Caco-2 (cell line): ENCODE measurements at regions not wholly inside any gene's neighbourhood (a gene's known extent, or its start where the extent isn't known, plus 50 kb on each side); places are given as distances from the start of the nearest gene placed in this dataset.

ENCODE experiments used
- BruUV-seq: library from RNA; stranded (reverse); fragments of 400-500 nt; replicated peaks from 2 replicates; lab custom pipeline; 2021; lab: Mats Ljungman, UMichigan
- CTCF ChIA-PET: fragments of 300-600 bp; sonication (Branson Sonifier 250); formaldehyde crosslinking; loops from one replicate; lab custom pipeline; 2022; ENCODE audit warnings: antibody characterized with exemption; lab: Charles Lee
- POLR2A ChIA-PET: fragments of 300-600 bp; sonication (Branson Sonifier 250); formaldehyde crosslinking; loops from one replicate; lab custom pipeline; 2022; ENCODE audit warnings: antibody characterized with exemption; lab: Charles Lee
- DNase-seq, 2 experiments: peaks; one replicate each; pipeline versions ENCODE4 v3.0.0 to v3.0.0-alpha.2; 2020 to 2022
- H3K27me3 ChIP-seq: replicated peaks from 2 replicates; pipeline ENCODE4 v1.6.0; 2011; ENCODE audit warnings: low read length; ENCODE audit not compliant: control insufficient read depth, insufficient read depth
- H3K36me3 ChIP-seq: 2 replicates; pipeline ENCODE4 v1.5.1; 2011; ENCODE audit warnings: low read length; ENCODE audit not compliant: control insufficient read depth, insufficient read depth
- H3K4me1 ChIP-seq: fragments of 250-450 bp; sonication (Bioruptor Pico); 2 replicates; pipeline ENCODE4 v1.5.1; 2020; ENCODE audit warnings: mild to moderate bottlenecking
- H3K4me3 ChIP-seq: 2 replicates; pipeline ENCODE4 v1.5.1; 2011; ENCODE audit warnings: low read depth, mild to moderate bottlenecking, control low read depth, low read length
- H3K9me3 ChIP-seq: fragments of 250-450 bp; sonication (Bioruptor Pico); 2 replicates; pipeline ENCODE4 v1.5.1; 2020; ENCODE audit warnings: mild to moderate bottlenecking, moderate library complexity
- H3K27ac Mint-ChIP-seq: one replicate; pipeline ENCODE4 v1.8.0; 2022; ENCODE audit warnings: mixed read lengths; ENCODE audit not compliant: unreplicated experiment
- H3K27me3 Mint-ChIP-seq: one replicate; pipeline ENCODE4 v1.8.0; 2022; ENCODE audit warnings: mixed read lengths; ENCODE audit not compliant: insufficient read depth, unreplicated experiment
- H3K36me3 Mint-ChIP-seq: one replicate; pipeline ENCODE4 v1.8.0; 2022; ENCODE audit warnings: mild to moderate bottlenecking, mixed read lengths; ENCODE audit not compliant: insufficient read depth, unreplicated experiment
- H3K4me1 Mint-ChIP-seq: one replicate; pipeline ENCODE4 v1.8.0; 2022; ENCODE audit warnings: low read depth, mixed read lengths; ENCODE audit not compliant: unreplicated experiment
- H3K4me3 Mint-ChIP-seq: one replicate; pipeline ENCODE4 v1.8.0; 2022; ENCODE audit warnings: mild to moderate bottlenecking, moderate library complexity, mixed read lengths; ENCODE audit not compliant: unreplicated experiment
- H3K9me3 Mint-ChIP-seq: one replicate; pipeline ENCODE4 v1.8.0; 2022; ENCODE audit warnings: mixed read lengths; ENCODE audit not compliant: unreplicated experiment
- intact Hi-C: fragments of 100-400 bp; cut with micrococcal nuclease; formaldehyde crosslinking; loops from one replicate; pipeline ENCODE4 v1.10.0; 2022; ENCODE audit not compliant: unreplicated experiment
- TF ChIP-seq, protein P1 (sequence below), 2 experiments: fragments of 200-600 bp in 1 of 2; IDR thresholded peaks; 1 replicate in 1 of 2; 2 replicates in 1 of 2; pipeline versions ENCODE4 v1.5.1 to v1.8.0; 2011 to 2022; ENCODE audit warnings: antibody characterized with exemption in 1 of 2, control low read depth in 1 of 2, inconsistent platforms in 1 of 2, low read depth in 1 of 2, low read length in 1 of 2, mild to moderate bottlenecking in 1 of 2, moderate library complexity in 1 of 2; ENCODE audit not compliant: insufficient read depth in 1 of 2, severe bottlenecking in 1 of 2, unreplicated experiment in 1 of 2

DNA sequence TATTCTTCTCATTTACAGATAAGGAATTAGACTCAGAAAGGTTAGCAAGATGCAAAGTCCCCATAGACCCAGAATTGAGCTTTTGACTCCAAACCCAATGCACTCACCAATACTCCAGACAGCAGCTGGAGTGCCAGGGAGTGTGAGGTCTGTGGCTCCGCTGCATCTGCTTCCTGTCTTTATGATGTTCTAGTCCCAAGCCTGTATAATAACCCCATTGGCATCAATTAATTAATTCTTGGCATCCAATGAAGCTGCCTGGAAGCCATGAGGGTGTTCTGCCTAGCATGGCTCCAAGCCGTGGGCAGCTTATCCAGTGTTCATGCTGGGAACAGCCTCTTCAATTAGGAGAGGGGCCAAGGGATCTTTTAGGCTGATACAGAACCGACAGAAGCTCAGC is 188.7 kb downstream of the GIPC2 start:
- H3K27ac Mint-ChIP-seq, result no peak overlapping the region
- no peaks in the 10 kb centered on the region for H3K27me3 Mint-ChIP-seq
- peaks cover 18% of the 10 kb centered on the region for H3K4me1 Mint-ChIP-seq
- TF ChIP-seq, protein P1, sequence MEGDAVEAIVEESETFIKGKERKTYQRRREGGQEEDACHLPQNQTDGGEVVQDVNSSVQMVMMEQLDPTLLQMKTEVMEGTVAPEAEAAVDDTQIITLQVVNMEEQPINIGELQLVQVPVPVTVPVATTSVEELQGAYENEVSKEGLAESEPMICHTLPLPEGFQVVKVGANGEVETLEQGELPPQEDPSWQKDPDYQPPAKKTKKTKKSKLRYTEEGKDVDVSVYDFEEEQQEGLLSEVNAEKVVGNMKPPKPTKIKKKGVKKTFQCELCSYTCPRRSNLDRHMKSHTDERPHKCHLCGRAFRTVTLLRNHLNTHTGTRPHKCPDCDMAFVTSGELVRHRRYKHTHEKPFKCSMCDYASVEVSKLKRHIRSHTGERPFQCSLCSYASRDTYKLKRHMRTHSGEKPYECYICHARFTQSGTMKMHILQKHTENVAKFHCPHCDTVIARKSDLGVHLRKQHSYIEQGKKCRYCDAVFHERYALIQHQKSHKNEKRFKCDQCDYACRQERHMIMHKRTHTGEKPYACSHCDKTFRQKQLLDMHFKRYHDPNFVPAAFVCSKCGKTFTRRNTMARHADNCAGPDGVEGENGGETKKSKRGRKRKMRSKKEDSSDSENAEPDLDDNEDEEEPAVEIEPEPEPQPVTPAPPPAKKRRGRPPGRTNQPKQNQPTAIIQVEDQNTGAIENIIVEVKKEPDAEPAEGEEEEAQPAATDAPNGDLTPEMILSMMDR (IDR thresholded peaks at IDR 0.05; ENCODE audit: insufficient read depth in 1 of 2, low read depth in 1 of 2, low read length in 1 of 2, severe bottlenecking in 1 of 2, unreplicated experiment in 1 of 2), result no peak
- no peak overlapping the region for H3K4me3 ChIP-seq
- ChIA-PET POLR2A (no interaction called here), CTCF (no interaction called here)
- H3K27me3 ChIP-seq, result no peaks in the 10 kb centered on the region
- peaks cover 8% of the 10 kb centered on the region for H3K4me1 ChIP-seq
- intact Hi-C loops, result no loop called here
- H3K9me3 ChIP-seq, result no peaks in the 10 kb centered on the region
- no peak for DNase-seq
- H3K36me3 Mint-ChIP-seq, result no peaks in the 10 kb centered on the region
- BruUV-seq, result no TSS peak
- H3K9me3 Mint-ChIP-seq, result peaks cover 10% of the 10 kb centered on the region
- no peak overlapping the region for H3K4me3 Mint-ChIP-seq
- H3K36me3 ChIP-seq, result no peaks in the 10 kb centered on the region

DNA sequence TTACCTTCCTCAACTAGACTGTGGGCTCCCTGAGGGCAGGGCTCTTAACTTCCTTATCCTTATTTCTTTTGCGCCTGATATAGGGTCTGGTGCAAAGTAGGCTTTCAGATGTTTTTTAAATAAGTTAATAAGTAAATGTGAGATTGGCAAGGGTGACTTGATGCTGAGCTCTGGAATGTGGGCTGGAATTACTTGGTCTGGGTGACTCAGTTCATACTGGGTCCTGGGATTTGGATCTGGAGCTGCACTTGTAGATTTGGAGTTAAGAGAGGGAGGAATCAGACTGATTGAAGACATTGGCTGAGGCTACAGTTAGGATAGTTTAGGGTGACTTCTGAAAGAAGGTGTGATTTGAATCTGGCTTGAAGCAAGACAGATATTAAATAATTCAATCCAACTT is 190.9 kb downstream of the GIPC2 start:
- no peaks in the 10 kb centered on the region for H3K36me3 ChIP-seq
- peaks cover 8% of the 10 kb centered on the region for H3K4me1 ChIP-seq
- POLR2A ChIA-PET, result no interaction called here
- H3K27me3 Mint-ChIP-seq, result no peaks in the 10 kb centered on the region
- H3K27me3 ChIP-seq, result no peaks in the 10 kb centered on the region
- H3K36me3 Mint-ChIP-seq, result no peaks in the 10 kb centered on the region
- CTCF ChIA-PET, result no interaction called here
- no peak overlapping the region for H3K4me3 Mint-ChIP-seq
- TF ChIP-seq, protein P1 (IDR thresholded peaks at IDR 0.05; ENCODE audit: insufficient read depth in 1 of 2, low read depth in 1 of 2, low read length in 1 of 2, severe bottlenecking in 1 of 2, unreplicated experiment in 1 of 2), result no peak
- H3K27ac Mint-ChIP-seq, result peak overlapping the region; percentile 46
- peaks cover 18% of the 10 kb centered on the region for H3K4me1 Mint-ChIP-seq
- BruUV-seq, result no TSS peak
- DNase-seq, result no peak
- H3K9me3 Mint-ChIP-seq, result peaks cover 10% of the 10 kb centered on the region
- no peaks in the 10 kb centered on the region for H3K9me3 ChIP-seq
- intact Hi-C loops, result loop anchor here (1.0 kb wide), 1 partner anchor 91 kb away; no protein-coding TSS in a partner anchor
- H3K4me3 ChIP-seq, result no peak overlapping the region

DNA sequence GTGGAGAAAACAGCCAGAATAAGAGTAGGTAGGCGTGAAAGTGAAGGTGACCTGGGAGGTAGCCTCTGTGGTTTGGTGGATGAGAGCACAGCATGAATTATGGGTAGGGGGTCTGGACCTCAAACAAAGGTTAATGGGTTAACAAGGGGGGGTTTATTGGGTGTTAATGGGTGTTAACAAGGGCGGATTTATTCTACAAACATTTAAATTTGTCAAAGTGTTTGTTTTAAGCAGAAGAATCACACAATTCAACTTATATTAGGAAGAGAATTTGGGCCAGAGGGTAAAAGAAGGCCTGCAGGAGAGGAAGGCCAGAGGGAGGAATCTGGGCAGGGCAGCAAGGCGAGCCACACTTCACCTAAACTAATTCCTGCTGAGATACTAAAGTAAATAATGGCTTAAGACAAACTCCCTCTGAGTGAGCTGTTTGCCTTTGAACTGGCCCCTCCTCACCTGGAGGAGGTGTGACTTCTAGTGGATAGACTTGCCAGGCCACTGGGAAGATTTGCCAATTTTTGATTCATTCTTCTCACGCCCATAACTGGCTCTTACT is 191.7 kb downstream of the GIPC2 start:
- Histone ChIP-seq H3K4me3 (no peak overlapping the region), H3K36me3 (no peaks in the 10 kb centered on the region), H3K27me3 (no peaks in the 10 kb centered on the region), H3K4me1 (peaks cover 8% of the 10 kb centered on the region), H3K9me3 (no peaks in the 10 kb centered on the region)
- Mint-ChIP-seq H3K4me1 (peaks cover 18% of the 10 kb centered on the region), H3K9me3 (peaks cover 10% of the 10 kb centered on the region), H3K36me3 (no peaks in the 10 kb centered on the region), H3K27me3 (no peaks in the 10 kb centered on the region), H3K27ac (peak overlapping the region; percentile 46), H3K4me3 (no peak overlapping the region)
- POLR2A ChIA-PET, result no interaction called here
- peak; percentile 63 to 69 for DNase-seq
- no TSS peak for BruUV-seq
- TF ChIP-seq, protein P1 (IDR thresholded peaks at IDR 0.05; ENCODE audit: insufficient read depth in 1 of 2, low read depth in 1 of 2, low read length in 1 of 2, severe bottlenecking in 1 of 2, unreplicated experiment in 1 of 2), result no peak
- CTCF ChIA-PET, result interaction anchor here (0.6 to 0.7 kb wide), 2 partner anchors 98 to 319 kb away, joined by 3 to 8 read pairs; no protein-coding TSS in a partner anchor
- intact Hi-C loops, result loop anchor here (1.0 kb wide), 1 partner anchor 92 kb away; no protein-coding TSS in a partner anchor
